Upper lobe of left lung (tissue), 4 donors: ENCODE measurements at regions not wholly inside any gene's neighbourhood (a gene's known extent, or its start where the extent isn't known, plus 50 kb on each side); places are given as distances from the start of the nearest gene placed in this dataset.

Source experiments
- POLR2A ChIP-seq, 4 donors: fragments of 450-650 bp; IDR thresholded peaks; one replicate each; pipeline ENCODE4 v1.5.1; 2016 to 2017; ENCODE audit warnings: antibody characterized with exemption in 4 of 4, mild to moderate bottlenecking in 2 of 4
- TF ChIP-seq, protein P1 (sequence below), 6 experiments: fragments of 450-650 bp in 4 of 6; fragments of 200-600 bp in 2 of 6; sonication (generic) in 2 of 6; IDR thresholded peaks; one replicate each; pipeline ENCODE4 v1.5.1; 2016 to 2019; ENCODE audit warnings: antibody characterized with exemption in 6 of 6

DNA sequence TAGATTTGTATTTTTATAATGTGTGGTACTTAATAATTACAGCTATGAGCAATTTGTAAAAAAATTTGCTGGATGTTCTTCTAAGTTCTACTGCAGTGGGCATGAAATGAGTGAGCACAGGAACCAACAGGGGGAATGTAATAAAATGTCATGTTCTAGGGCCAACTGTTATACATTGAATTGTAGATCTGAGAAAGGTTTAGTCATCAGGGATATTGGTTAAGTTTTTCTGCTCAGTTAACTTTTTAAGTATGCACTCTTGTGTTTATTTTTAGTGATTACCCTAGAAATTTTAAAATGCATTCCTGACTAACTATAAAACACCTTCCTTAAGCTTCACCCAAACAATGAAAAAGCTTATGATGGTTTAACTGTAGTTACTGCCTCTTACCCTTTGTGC, 101.8 kb downstream of the CAND1 start:
- TF ChIP-seq, protein P1, sequence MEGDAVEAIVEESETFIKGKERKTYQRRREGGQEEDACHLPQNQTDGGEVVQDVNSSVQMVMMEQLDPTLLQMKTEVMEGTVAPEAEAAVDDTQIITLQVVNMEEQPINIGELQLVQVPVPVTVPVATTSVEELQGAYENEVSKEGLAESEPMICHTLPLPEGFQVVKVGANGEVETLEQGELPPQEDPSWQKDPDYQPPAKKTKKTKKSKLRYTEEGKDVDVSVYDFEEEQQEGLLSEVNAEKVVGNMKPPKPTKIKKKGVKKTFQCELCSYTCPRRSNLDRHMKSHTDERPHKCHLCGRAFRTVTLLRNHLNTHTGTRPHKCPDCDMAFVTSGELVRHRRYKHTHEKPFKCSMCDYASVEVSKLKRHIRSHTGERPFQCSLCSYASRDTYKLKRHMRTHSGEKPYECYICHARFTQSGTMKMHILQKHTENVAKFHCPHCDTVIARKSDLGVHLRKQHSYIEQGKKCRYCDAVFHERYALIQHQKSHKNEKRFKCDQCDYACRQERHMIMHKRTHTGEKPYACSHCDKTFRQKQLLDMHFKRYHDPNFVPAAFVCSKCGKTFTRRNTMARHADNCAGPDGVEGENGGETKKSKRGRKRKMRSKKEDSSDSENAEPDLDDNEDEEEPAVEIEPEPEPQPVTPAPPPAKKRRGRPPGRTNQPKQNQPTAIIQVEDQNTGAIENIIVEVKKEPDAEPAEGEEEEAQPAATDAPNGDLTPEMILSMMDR (IDR thresholded peaks at IDR 0.05): no peak
- TF ChIP-seq POLR2A (IDR thresholded peaks at IDR 0.05): no peak
